Tibial nerve (tissue), 4 donors: ENCODE measurements at regions not wholly inside any gene's neighbourhood (a gene's known extent, or its start where the extent isn't known, plus 50 kb on each side); places are given as distances from the start of the nearest gene placed in this dataset.

Experiments
- CTCF ChIP-seq, 5 experiments: fragments of 200-600 bp in 3 of 5; fragments of 450-650 bp in 2 of 5; sonication (generic) in 3 of 5; IDR thresholded peaks; one replicate each; pipeline ENCODE4 v1.5.1; 2016 to 2019; ENCODE audit warnings: antibody characterized with exemption in 5 of 5, mild to moderate bottlenecking in 3 of 5, moderate library complexity in 2 of 5
- EP300 ChIP-seq, 2 donors: sonication (generic); formaldehyde crosslinking; IDR thresholded peaks; one replicate each; pipeline ENCODE4 v1.6.1; 2017; ENCODE audit warnings: antibody characterized with exemption in 2 of 2, mild to moderate bottlenecking in 1 of 2
- POLR2A ChIP-seq, 2 donors: fragments of 450-650 bp; IDR thresholded peaks; one replicate each; pipeline ENCODE4 v1.6.1; 2017; ENCODE audit warnings: antibody characterized with exemption in 2 of 2, mild to moderate bottlenecking in 2 of 2, moderate library complexity in 2 of 2

DNA sequence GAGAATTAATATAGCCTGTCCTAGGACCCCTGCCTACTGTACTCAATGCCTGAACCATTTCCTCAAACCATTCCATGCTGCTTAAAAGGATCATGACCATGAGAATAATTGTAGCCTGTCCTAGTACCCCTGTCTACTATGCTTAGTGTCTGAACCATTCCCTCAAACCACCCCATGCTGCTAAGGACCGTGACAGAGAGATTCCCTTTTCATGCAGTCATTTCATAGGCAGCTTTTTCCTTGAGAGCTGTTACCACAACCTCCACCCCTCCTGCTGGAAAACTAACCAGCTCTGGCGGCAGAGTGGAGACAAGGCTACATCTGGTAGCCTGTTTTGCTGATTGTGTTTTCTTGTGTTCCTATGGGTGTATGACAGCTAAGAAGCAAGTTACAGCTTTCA, 174.9 kb upstream of the SMARCAD1 start:
- no peak for TF ChIP-seq CTCF (IDR thresholded peaks at IDR 0.05)
- no peak for TF ChIP-seq POLR2A (IDR thresholded peaks at IDR 0.05)
- TF ChIP-seq EP300 (IDR thresholded peaks at IDR 0.05), result no peak
